ENCODE measurements at regions not wholly inside any gene's neighbourhood (a gene's known extent, or its start where the extent isn't known, plus 50 kb on each side); places are given as distances from the start of the nearest gene placed in this dataset.

DNA sequence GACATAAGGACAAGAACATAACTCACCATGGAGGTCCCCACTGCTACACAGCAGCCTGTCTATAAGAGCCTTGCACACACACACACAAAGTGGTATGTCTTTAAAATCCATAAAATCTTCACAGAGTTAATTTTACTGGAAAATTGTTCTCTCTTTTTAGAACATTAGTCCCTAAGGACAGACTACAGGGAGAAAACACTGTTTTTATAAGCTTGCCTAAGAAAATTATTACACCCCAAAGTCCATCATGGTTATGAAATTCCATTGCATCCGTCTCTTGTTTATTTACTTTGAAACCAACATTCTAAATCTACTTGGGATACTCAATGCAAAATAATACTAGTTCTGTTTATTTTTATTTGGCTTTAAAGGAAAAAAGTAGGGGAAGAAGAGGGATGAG, 197.4 kb downstream of the SETD4 start:
- WGBS, 2 donors: 73 to 83% methylated on average over 1 of the region's 1 CpG
- Histone ChIP-seq H3K9ac (ENCODE audit: insufficient read depth in 1 of 2, low read length in 2 of 2) (no peak overlapping the region), H3K9me3 (ENCODE audit: control insufficient read depth in 4 of 4, insufficient read depth in 3 of 4, low read length in 3 of 4) (peaks cover 0 to 2% (median 0%) of the 10 kb centered on the region in 4 donors), H3K36me3 (ENCODE audit: control insufficient read depth in 4 of 4, insufficient read depth in 4 of 4, low read length in 4 of 4) (no peaks in the 10 kb centered on the region), H3K27ac (ENCODE audit: low read depth in 1 of 2, low read length in 1 of 2) (no peak overlapping the region), H3K27me3 (ENCODE audit: control insufficient read depth in 3 of 3, insufficient read depth in 3 of 3, low read length in 2 of 3) (no peaks in the 10 kb centered on the region), H3K4me1 (ENCODE audit: control insufficient read depth in 5 of 5, insufficient read depth in 5 of 5, low read length in 5 of 5) (peaks cover 0 to 1% (median 0%) of the 10 kb centered on the region in 5 donors), H3K4me3 (no peak overlapping the region)
- DNase-seq (no peak), ATAC-seq (ENCODE audit: insufficient read depth, low FRiP score) (no peak)
- TF ChIP-seq, protein P1, sequence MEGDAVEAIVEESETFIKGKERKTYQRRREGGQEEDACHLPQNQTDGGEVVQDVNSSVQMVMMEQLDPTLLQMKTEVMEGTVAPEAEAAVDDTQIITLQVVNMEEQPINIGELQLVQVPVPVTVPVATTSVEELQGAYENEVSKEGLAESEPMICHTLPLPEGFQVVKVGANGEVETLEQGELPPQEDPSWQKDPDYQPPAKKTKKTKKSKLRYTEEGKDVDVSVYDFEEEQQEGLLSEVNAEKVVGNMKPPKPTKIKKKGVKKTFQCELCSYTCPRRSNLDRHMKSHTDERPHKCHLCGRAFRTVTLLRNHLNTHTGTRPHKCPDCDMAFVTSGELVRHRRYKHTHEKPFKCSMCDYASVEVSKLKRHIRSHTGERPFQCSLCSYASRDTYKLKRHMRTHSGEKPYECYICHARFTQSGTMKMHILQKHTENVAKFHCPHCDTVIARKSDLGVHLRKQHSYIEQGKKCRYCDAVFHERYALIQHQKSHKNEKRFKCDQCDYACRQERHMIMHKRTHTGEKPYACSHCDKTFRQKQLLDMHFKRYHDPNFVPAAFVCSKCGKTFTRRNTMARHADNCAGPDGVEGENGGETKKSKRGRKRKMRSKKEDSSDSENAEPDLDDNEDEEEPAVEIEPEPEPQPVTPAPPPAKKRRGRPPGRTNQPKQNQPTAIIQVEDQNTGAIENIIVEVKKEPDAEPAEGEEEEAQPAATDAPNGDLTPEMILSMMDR (IDR thresholded peaks at IDR 0.05; ENCODE audit: control extremely low read depth, extremely low read depth): no peak

DNA sequence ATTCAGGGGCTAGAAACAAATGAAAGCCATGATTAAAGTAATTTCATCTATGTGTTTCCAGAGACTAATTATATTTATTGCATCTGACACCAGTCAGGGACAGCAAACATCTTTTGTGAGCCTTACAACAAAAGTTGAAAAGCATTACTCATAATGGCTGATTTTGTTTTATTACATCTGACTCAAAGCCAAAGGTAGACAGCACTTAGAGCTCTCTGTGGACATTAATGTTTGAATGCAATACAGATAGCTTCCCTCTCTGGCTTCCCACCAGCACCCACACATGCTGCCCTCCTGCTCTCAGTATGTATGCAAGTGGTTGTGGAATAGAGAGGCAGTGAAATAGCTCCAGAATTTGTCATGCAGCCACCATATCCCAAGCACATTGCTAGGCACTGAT, 198.7 kb downstream of the SETD4 start:
- Histone ChIP-seq H3K4me3 (no peak overlapping the region), H3K36me3 (ENCODE audit: control insufficient read depth in 4 of 4, insufficient read depth in 4 of 4, low read length in 4 of 4) (no peaks in the 10 kb centered on the region), H3K9ac (ENCODE audit: insufficient read depth in 1 of 2, low read length in 2 of 2) (no peak overlapping the region), H3K4me1 (ENCODE audit: control insufficient read depth in 5 of 5, insufficient read depth in 5 of 5, low read length in 5 of 5) (peaks cover 0 to 1% (median 0%) of the 10 kb centered on the region in 5 donors), H3K27me3 (ENCODE audit: control insufficient read depth in 3 of 3, insufficient read depth in 3 of 3, low read length in 2 of 3) (no peaks in the 10 kb centered on the region), H3K27ac (ENCODE audit: low read depth in 1 of 2, low read length in 1 of 2) (no peak overlapping the region), H3K9me3 (ENCODE audit: control insufficient read depth in 4 of 4, insufficient read depth in 3 of 4, low read length in 3 of 4) (peaks cover 0 to 2% (median 0%) of the 10 kb centered on the region in 4 donors)
- ATAC-seq (ENCODE audit: insufficient read depth, low FRiP score) (no peak), DNase-seq (no peak)
- TF ChIP-seq, protein P1 (IDR thresholded peaks at IDR 0.05; ENCODE audit: control extremely low read depth, extremely low read depth): no peak

DNA sequence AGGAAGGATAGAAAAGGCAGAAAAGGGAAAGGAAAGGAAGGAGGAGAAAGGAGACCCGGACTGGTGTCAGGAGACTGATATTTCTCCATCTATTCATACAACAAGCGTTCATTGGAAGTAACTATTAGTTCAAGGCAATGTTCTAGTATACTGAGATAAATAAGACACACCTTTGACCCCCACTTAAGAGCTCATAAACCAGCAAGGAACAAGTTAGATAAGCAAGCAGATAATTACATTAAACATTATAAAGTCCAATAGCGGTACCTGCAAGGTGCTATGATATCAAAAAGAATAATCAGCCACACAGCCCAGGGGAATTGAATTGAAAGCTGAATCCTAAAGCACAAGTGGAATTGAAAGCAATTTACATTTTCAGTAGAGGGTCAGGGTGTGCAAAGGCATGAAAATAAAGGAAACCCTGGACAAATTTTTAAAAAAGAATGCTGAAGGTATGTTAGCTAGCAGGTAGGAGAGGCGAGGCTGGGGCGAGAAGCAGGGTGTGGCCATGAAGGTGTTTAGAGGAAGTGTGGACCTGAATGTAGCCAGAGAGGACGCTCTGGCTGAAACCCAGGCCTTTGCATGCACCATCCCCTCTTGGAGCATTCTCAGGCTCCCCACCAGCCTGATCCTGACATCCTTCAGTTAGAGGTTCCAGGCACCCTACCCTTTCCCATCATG, 200.0 kb downstream of the SETD4 start:
- Histone ChIP-seq H3K9me3 (ENCODE audit: control insufficient read depth in 4 of 4, insufficient read depth in 3 of 4, low read length in 3 of 4) (peaks cover 0 to 2% (median 0%) of the 10 kb centered on the region in 4 donors), H3K27me3 (ENCODE audit: control insufficient read depth in 3 of 3, insufficient read depth in 3 of 3, low read length in 2 of 3) (no peaks in the 10 kb centered on the region), H3K4me3 (no peak overlapping the region), H3K4me1 (ENCODE audit: control insufficient read depth in 5 of 5, insufficient read depth in 5 of 5, low read length in 5 of 5) (peaks cover 0 to 1% (median 0%) of the 10 kb centered on the region in 5 donors), H3K36me3 (ENCODE audit: control insufficient read depth in 4 of 4, insufficient read depth in 4 of 4, low read length in 4 of 4) (no peaks in the 10 kb centered on the region), H3K9ac (ENCODE audit: insufficient read depth in 1 of 2, low read length in 2 of 2) (no peak overlapping the region), H3K27ac (ENCODE audit: low read depth in 1 of 2, low read length in 1 of 2) (no peak overlapping the region)
- 83 to 86% methylated on average over 6 of the region's 6 CpGs for WGBS, 2 donors
- TF ChIP-seq, protein P1 (IDR thresholded peaks at IDR 0.05; ENCODE audit: control extremely low read depth, extremely low read depth): no peak
- no peak for ATAC-seq (ENCODE audit: insufficient read depth, low FRiP score)
- DNase-seq: no peak

DNA sequence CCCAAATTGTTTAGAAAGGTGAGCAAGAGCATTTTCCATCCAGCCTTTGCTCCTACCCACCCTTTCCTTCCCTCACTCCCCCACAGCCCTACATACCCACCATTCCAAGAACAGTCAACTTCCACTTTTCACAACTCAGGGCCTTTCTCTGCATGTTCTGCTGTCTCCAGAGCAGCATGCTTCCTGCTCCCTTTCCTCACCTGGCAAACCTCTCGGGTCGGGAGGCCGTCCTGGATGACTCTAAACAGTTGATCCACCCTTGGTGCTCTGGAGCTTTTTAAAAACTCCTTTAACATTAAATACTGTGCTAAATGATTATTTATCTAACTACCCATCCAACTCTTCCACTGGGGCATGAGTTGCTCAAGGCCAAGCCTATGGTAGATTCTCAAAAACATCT, 200.6 kb downstream of the SETD4 start:
- Histone ChIP-seq H3K27ac (ENCODE audit: low read depth in 1 of 2, low read length in 1 of 2) (no peak overlapping the region), H3K4me3 (no peak overlapping the region), H3K4me1 (ENCODE audit: control insufficient read depth in 5 of 5, insufficient read depth in 5 of 5, low read length in 5 of 5) (peaks cover 0 to 1% (median 0%) of the 10 kb centered on the region in 5 donors), H3K9ac (ENCODE audit: insufficient read depth in 1 of 2, low read length in 2 of 2) (no peak overlapping the region), H3K27me3 (ENCODE audit: control insufficient read depth in 3 of 3, insufficient read depth in 3 of 3, low read length in 2 of 3) (no peaks in the 10 kb centered on the region), H3K36me3 (ENCODE audit: control insufficient read depth in 4 of 4, insufficient read depth in 4 of 4, low read length in 4 of 4) (no peaks in the 10 kb centered on the region), H3K9me3 (ENCODE audit: control insufficient read depth in 4 of 4, insufficient read depth in 3 of 4, low read length in 3 of 4) (peaks cover 0 to 2% (median 0%) of the 10 kb centered on the region in 4 donors)
- 78 to 85% methylated on average over 3 of the region's 3 CpGs for WGBS, 2 donors
- ATAC-seq (ENCODE audit: insufficient read depth, low FRiP score): no peak
- TF ChIP-seq, protein P1 (IDR thresholded peaks at IDR 0.05; ENCODE audit: control extremely low read depth, extremely low read depth): no peak
- no peak for DNase-seq
